ENCODE measurements at regions not wholly inside any gene's neighbourhood (a gene's known extent, or its start where the extent isn't known, plus 50 kb on each side); places are given as distances from the start of the nearest gene placed in this dataset.

DNA sequence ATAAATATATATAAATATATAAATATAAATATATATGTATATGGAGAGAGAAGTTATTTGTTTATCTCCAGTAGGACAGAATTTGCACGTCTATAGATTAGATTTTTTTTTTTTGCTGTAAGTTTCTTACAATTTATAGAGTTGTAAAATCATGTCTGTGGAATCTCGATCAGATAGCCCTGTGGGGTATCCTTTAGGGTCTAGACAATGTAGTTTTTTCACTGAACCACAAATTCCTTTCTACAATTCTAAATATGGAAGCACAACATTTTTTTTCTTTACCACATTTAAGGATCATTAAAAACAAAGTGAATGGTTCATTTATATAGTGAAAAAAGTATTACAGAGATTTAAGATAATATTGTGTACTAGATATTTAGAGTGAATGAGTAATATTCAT, 384.2 kb upstream of the ZNF608 start:
- TF ChIP-seq, protein P1, sequence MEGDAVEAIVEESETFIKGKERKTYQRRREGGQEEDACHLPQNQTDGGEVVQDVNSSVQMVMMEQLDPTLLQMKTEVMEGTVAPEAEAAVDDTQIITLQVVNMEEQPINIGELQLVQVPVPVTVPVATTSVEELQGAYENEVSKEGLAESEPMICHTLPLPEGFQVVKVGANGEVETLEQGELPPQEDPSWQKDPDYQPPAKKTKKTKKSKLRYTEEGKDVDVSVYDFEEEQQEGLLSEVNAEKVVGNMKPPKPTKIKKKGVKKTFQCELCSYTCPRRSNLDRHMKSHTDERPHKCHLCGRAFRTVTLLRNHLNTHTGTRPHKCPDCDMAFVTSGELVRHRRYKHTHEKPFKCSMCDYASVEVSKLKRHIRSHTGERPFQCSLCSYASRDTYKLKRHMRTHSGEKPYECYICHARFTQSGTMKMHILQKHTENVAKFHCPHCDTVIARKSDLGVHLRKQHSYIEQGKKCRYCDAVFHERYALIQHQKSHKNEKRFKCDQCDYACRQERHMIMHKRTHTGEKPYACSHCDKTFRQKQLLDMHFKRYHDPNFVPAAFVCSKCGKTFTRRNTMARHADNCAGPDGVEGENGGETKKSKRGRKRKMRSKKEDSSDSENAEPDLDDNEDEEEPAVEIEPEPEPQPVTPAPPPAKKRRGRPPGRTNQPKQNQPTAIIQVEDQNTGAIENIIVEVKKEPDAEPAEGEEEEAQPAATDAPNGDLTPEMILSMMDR (IDR thresholded peaks at IDR 0.05; ENCODE audit: low read depth, low read length, missing input control): no peak
- TF ChIP-seq, protein P2, sequence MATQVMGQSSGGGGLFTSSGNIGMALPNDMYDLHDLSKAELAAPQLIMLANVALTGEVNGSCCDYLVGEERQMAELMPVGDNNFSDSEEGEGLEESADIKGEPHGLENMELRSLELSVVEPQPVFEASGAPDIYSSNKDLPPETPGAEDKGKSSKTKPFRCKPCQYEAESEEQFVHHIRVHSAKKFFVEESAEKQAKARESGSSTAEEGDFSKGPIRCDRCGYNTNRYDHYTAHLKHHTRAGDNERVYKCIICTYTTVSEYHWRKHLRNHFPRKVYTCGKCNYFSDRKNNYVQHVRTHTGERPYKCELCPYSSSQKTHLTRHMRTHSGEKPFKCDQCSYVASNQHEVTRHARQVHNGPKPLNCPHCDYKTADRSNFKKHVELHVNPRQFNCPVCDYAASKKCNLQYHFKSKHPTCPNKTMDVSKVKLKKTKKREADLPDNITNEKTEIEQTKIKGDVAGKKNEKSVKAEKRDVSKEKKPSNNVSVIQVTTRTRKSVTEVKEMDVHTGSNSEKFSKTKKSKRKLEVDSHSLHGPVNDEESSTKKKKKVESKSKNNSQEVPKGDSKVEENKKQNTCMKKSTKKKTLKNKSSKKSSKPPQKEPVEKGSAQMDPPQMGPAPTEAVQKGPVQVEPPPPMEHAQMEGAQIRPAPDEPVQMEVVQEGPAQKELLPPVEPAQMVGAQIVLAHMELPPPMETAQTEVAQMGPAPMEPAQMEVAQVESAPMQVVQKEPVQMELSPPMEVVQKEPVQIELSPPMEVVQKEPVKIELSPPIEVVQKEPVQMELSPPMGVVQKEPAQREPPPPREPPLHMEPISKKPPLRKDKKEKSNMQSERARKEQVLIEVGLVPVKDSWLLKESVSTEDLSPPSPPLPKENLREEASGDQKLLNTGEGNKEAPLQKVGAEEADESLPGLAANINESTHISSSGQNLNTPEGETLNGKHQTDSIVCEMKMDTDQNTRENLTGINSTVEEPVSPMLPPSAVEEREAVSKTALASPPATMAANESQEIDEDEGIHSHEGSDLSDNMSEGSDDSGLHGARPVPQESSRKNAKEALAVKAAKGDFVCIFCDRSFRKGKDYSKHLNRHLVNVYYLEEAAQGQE (IDR thresholded peaks at IDR 0.05): no peak

Measured in liver (tissue), 2 donors.